A673 (cell line): ENCODE measurements at regions not wholly inside any gene's neighbourhood (a gene's known extent, or its start where the extent isn't known, plus 50 kb on each side); places are given as distances from the start of the nearest gene placed in this dataset.

Source experiments
- BruUV-seq: library from RNA; stranded (reverse); fragments of 400-500 nt; replicated peaks from 2 replicates; lab custom pipeline; 2021; lab: Mats Ljungman, UMichigan
- CTCF ChIA-PET: fragments of 300-600 bp; sonication (Branson Sonifier 250); formaldehyde crosslinking; loops from one replicate; lab custom pipeline; 2022; ENCODE audit warnings: antibody characterized with exemption; lab: Charles Lee
- POLR2A ChIA-PET: fragments of 300-600 bp; sonication (Branson Sonifier 250); formaldehyde crosslinking; loops from one replicate; lab custom pipeline; 2022; ENCODE audit warnings: antibody characterized with exemption; ENCODE audit not compliant: low non-redundant PET; lab: Charles Lee
- DNase-seq: peaks from one replicate; pipeline ENCODE4 v3.0.0-alpha.2; 2015; ENCODE audit warnings: low spot score
- H3K27ac ChIP-seq: fragments of 200-600 bp; sonication (generic); 2 replicates; pipeline ENCODE4 v1.5.1; 2016; ENCODE audit warnings: mixed run types, low read depth, mild to moderate bottlenecking, mixed read lengths, antibody characterized with exemption, low read length; ENCODE audit not compliant: poor library complexity, severe bottlenecking
- H3K27me3 ChIP-seq: fragments of 200-600 bp; sonication (generic); replicated peaks from 2 replicates; pipeline ENCODE4 v1.6.1; 2017; ENCODE audit warnings: mixed run types, low read depth, mild to moderate bottlenecking, mixed read lengths, antibody characterized with exemption, low read length; ENCODE audit not compliant: insufficient read depth, poor library complexity
- H3K36me3 ChIP-seq: fragments of 200-600 bp; sonication (generic); 2 replicates; pipeline ENCODE4 v1.6.1; 2016; ENCODE audit warnings: mixed run types, mild to moderate bottlenecking, mixed read lengths, antibody characterized with exemption, low read length; ENCODE audit not compliant: insufficient read depth, poor library complexity, severe bottlenecking
- H3K4me1 ChIP-seq: fragments of 200-600 bp; sonication (generic); 2 replicates; pipeline ENCODE4 v1.6.1; 2017; ENCODE audit warnings: mixed run types, mild to moderate bottlenecking, mixed read lengths, antibody characterized with exemption, low read length; ENCODE audit not compliant: insufficient read depth, poor library complexity, severe bottlenecking
- H3K4me3 ChIP-seq: fragments of 200-600 bp; sonication (generic); 2 replicates; pipeline ENCODE4 v1.5.1; 2016; ENCODE audit warnings: low read depth, mixed run types, mild to moderate bottlenecking, mixed read lengths, low read length; ENCODE audit not compliant: poor library complexity, severe bottlenecking
- H3K9me3 ChIP-seq: fragments of 200-600 bp; sonication (generic); 2 replicates; pipeline ENCODE4 v1.6.1; 2016; ENCODE audit warnings: mixed run types, low read depth, mild to moderate bottlenecking, mixed read lengths, antibody characterized with exemption, low read length; ENCODE audit not compliant: poor library complexity, severe bottlenecking
- EZH2 ChIP-seq: fragments of 200-600 bp; sonication (generic); IDR thresholded peaks from 2 replicates; pipeline ENCODE4 v1.6.1; 2017; ENCODE audit warnings: borderline replicate concordance, low read depth, mild to moderate bottlenecking, mixed read lengths, antibody characterized with exemption, low read length; ENCODE audit not compliant: poor library complexity, severe bottlenecking
- intact Hi-C: fragments of 100-400 bp; cut with micrococcal nuclease; formaldehyde crosslinking; loops from one replicate; pipeline ENCODE4 v1.10.0; 2022; ENCODE audit not compliant: unreplicated experiment
- TF ChIP-seq, protein P1 (sequence below): fragments of 300-800, 200-600 bp; sonication (generic); conservative IDR thresholded peaks from 2 replicates; pipeline ENCODE4 v1.5.1; 2017; ENCODE audit warnings: low read depth, mild to moderate bottlenecking, antibody characterized with exemption, low read length, moderate library complexity, mixed read lengths

DNA sequence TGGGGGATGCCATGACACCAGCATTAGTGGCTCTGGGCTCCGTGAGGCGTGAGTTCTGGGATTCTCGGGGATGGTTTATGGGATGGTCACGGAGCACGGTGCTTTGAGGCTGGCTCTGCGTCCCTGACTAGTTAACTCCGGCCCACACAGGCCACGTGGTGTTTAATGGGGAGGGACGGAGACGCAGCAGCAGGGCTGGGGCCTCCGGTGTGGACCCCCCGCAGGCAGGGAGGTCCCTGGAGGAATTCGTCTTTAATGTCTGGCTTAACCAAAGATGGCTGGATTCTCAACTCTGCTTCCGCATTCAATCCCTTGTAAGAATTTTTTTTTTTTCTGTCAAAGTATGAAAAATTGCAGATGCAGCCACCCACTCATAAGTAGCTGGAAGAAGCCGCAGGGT, 86.4 kb upstream of the RFLNA start:
- no peak for DNase-seq
- TF ChIP-seq, protein P1, sequence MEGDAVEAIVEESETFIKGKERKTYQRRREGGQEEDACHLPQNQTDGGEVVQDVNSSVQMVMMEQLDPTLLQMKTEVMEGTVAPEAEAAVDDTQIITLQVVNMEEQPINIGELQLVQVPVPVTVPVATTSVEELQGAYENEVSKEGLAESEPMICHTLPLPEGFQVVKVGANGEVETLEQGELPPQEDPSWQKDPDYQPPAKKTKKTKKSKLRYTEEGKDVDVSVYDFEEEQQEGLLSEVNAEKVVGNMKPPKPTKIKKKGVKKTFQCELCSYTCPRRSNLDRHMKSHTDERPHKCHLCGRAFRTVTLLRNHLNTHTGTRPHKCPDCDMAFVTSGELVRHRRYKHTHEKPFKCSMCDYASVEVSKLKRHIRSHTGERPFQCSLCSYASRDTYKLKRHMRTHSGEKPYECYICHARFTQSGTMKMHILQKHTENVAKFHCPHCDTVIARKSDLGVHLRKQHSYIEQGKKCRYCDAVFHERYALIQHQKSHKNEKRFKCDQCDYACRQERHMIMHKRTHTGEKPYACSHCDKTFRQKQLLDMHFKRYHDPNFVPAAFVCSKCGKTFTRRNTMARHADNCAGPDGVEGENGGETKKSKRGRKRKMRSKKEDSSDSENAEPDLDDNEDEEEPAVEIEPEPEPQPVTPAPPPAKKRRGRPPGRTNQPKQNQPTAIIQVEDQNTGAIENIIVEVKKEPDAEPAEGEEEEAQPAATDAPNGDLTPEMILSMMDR: no peak
- no peak for TF ChIP-seq EZH2
- H3K9me3 ChIP-seq: peaks cover 8% of the 10 kb centered on the region
- no TSS peak for BruUV-seq
- ChIA-PET CTCF (no interaction called here), POLR2A (no interaction called here)
- intact Hi-C loops: no loop called here
- H3K4me3 ChIP-seq: no peak overlapping the region
- no peak overlapping the region for H3K27ac ChIP-seq
- H3K4me1 ChIP-seq: no peaks in the 10 kb centered on the region
- no peaks in the 10 kb centered on the region for H3K36me3 ChIP-seq
- no peaks in the 10 kb centered on the region for H3K27me3 ChIP-seq

DNA sequence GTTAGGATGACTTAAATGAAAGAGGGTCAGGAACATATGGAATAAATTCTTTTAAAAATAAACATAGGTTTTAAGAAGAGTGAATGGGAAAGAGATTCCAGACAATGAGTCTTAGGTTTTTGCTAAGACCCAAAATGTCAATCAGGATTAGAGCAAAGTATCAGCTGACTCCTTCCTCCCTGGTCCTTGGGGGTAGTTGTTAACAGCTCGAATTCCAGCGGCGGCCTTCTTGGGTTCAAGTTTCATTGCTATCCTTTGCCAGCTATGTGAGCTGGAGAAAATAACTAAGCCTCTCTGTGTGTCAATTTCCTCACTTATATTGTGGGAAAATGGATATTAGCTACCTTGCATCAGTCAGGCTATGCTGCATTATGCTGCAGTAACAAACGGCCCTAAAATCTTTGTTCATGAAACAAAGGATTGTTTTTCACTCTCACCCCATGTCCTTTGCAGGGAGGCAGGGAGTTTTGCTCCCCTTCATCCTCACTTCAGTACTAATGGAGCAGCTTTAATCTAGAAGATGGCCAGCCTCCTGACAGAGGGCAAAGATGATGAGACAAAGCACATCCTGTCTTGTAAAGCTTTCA, 83.8 kb upstream of the RFLNA start:
- Histone ChIP-seq H3K27ac (no peak overlapping the region), H3K4me3 (no peak overlapping the region), H3K9me3 (peaks cover 7% of the 10 kb centered on the region), H3K4me1 (no peaks in the 10 kb centered on the region), H3K36me3 (no peaks in the 10 kb centered on the region), H3K27me3 (no peaks in the 10 kb centered on the region)
- intact Hi-C loops: no loop called here
- POLR2A ChIA-PET: no interaction called here
- no peak for DNase-seq
- CTCF ChIA-PET: no interaction called here
- no peak for TF ChIP-seq EZH2
- TF ChIP-seq, protein P1: no peak
- no TSS peak for BruUV-seq

DNA sequence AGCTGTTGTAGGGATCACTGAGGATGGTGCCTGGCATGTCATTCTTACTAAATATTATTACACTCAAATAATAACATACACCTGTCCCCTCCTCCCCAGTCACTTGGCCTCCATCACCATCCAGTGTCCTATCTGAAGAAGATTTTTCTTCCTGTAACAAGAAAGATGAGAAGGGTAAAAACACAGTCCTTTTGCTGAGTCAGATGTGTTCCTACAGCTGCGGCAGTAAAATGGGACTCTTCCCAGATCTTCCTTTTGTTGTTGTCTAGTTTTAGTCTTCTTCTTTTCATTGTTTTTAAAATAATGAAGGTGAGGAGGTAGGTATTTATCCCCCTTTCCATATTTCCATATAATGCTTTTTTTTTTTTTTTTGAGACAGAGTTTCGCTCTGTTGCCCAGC, 83.1 kb upstream of the RFLNA start:
- peaks cover 7% of the 10 kb centered on the region for H3K9me3 ChIP-seq
- TF ChIP-seq, protein P1: no peak
- TF ChIP-seq EZH2: no peak
- POLR2A ChIA-PET: no interaction called here
- DNase-seq: no peak
- no peak overlapping the region for H3K27ac ChIP-seq
- no peaks in the 10 kb centered on the region for H3K36me3 ChIP-seq
- CTCF ChIA-PET: no interaction called here
- intact Hi-C loops: no loop called here
- H3K4me3 ChIP-seq: no peak overlapping the region
- no TSS peak for BruUV-seq
- no peaks in the 10 kb centered on the region for H3K4me1 ChIP-seq
- H3K27me3 ChIP-seq: no peaks in the 10 kb centered on the region
